ENCODE measurements at regions not wholly inside any gene's neighbourhood (a gene's known extent, or its start where the extent isn't known, plus 50 kb on each side); places are given as distances from the start of the nearest gene placed in this dataset.
"Not testable (repeated sequence)": the region's sequence is repeated elsewhere in the genome, so short reads cannot be mapped to it uniquely, and the experiment has no call there.

GRCh38 chr2:236369661-236370062 lies 105.5 kb upstream of the ASB18 start:
- TF ChIP-seq CTCF (IDR thresholded peaks at IDR 0.05; ENCODE audit: partially characterized antibody, unreplicated experiment), result no peak
- no peak for DNase-seq
- Mint-ChIP-seq H3K4me3 (ENCODE audit: unreplicated experiment) (no peak overlapping the region), H3K4me1 (ENCODE audit: low read depth, unreplicated experiment) (no peaks in the 10 kb centered on the region), H3K36me3 (ENCODE audit: unreplicated experiment) (no peaks in the 10 kb centered on the region), H3K9me3 (ENCODE audit: unreplicated experiment) (peaks cover 4% of the 10 kb centered on the region), H3K27ac (ENCODE audit: unreplicated experiment) (no peak overlapping the region), H3K27me3 (ENCODE audit: unreplicated experiment) (no peaks in the 10 kb centered on the region)

DNA sequence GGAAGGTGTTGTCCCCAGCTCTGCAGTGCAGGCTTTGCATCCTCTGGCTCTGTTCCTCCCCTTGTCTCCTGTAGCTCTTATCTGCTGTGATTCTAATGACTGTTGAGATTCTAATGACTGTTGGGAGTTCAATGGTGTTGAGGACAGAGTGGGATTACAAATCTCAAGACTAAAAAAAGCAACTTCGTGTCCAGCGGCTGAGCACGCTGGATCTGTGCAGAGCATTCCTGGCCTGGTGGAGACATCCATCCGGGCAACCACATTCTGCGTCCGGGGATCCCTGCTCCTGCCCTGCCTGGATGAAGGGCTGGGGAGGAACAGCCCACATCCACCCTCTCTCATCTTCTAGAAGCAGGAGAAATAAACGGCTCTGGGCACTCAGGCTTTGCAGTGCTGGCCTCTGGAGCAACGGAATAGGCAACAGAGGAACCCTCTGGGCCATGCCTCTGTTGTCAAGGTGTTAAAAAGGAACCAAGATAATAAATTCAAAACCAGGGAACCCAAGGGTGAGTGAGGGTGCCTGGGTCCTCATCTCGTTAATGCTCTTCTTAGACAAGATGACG lies 106.7 kb upstream of the ASB18 start:
- H3K4me3 Mint-ChIP-seq (ENCODE audit: unreplicated experiment), result no peak overlapping the region
- no peak overlapping the region for H3K27ac Mint-ChIP-seq (ENCODE audit: unreplicated experiment)
- no peaks in the 10 kb centered on the region for H3K36me3 Mint-ChIP-seq (ENCODE audit: unreplicated experiment)
- H3K27me3 Mint-ChIP-seq (ENCODE audit: unreplicated experiment), result no peaks in the 10 kb centered on the region
- no peak for DNase-seq
- H3K9me3 Mint-ChIP-seq (ENCODE audit: unreplicated experiment), result peaks cover 4% of the 10 kb centered on the region
- H3K4me1 Mint-ChIP-seq (ENCODE audit: low read depth, unreplicated experiment), result no peaks in the 10 kb centered on the region
- TF ChIP-seq CTCF (IDR thresholded peaks at IDR 0.05; ENCODE audit: partially characterized antibody, unreplicated experiment), result no peak

- Mint-ChIP-seq H3K27ac (ENCODE audit: unreplicated experiment) (no peak overlapping the region), H3K4me1 (ENCODE audit: low read depth, unreplicated experiment) (no peaks in the 10 kb centered on the region), H3K36me3 (ENCODE audit: unreplicated experiment) (no peaks in the 10 kb centered on the region), H3K4me3 (ENCODE audit: unreplicated experiment) (no peak overlapping the region), H3K9me3 (ENCODE audit: unreplicated experiment) (no peaks in the 10 kb centered on the region), H3K27me3 (ENCODE audit: unreplicated experiment) (no peaks in the 10 kb centered on the region)
- no peak for TF ChIP-seq CTCF (IDR thresholded peaks at IDR 0.05; ENCODE audit: partially characterized antibody, unreplicated experiment)
- DNase-seq, result no peak
Observed at GRCh38 chr2:236375973-236376476, 111.8 kb upstream of the ASB18 start.

DNA sequence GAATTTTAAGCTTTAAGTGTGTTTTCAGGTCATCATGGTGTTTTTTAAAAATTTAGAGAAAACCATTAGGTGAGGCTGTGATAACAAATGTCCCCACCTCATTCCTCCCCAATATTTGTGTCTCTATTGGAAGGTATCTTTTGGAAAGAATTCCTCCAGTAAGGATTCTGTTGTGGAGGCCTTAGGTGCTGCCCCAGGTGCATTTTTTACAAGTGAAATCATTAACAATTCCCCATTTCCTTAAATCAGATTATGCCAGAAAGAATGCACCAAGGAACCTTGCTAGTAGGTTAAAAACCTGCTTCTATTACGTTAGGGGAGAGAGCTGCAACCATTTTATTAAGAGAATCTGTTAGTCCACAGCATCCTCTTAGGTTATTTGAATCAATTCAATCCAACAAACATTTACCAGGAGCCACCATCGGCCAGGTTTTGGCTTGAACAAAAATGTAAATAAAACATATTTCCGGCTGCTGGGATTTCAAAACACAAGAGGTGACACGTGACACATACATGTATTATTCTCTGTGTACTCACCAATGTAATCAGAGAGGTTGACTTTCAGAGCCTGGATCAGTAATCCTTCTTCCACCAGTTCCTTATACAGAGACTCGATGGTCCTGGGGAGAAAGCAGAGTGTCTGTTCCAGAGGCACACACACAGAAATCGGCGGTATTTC lies 112.5 kb upstream of the ASB18 start:
- Mint-ChIP-seq H3K4me1 (ENCODE audit: low read depth, unreplicated experiment) (no peaks in the 10 kb centered on the region), H3K36me3 (ENCODE audit: unreplicated experiment) (no peaks in the 10 kb centered on the region), H3K27me3 (ENCODE audit: unreplicated experiment) (no peaks in the 10 kb centered on the region), H3K9me3 (ENCODE audit: unreplicated experiment) (no peaks in the 10 kb centered on the region), H3K4me3 (ENCODE audit: unreplicated experiment) (no peak overlapping the region), H3K27ac (ENCODE audit: unreplicated experiment) (no peak overlapping the region)
- TF ChIP-seq CTCF (IDR thresholded peaks at IDR 0.05; ENCODE audit: partially characterized antibody, unreplicated experiment), result no peak
- no peak for DNase-seq

- Mint-ChIP-seq H3K4me3 (ENCODE audit: unreplicated experiment) (no peak overlapping the region), H3K27ac (ENCODE audit: unreplicated experiment) (no peak overlapping the region), H3K4me1 (ENCODE audit: low read depth, unreplicated experiment) (no peaks in the 10 kb centered on the region), H3K9me3 (ENCODE audit: unreplicated experiment) (no peaks in the 10 kb centered on the region), H3K36me3 (ENCODE audit: unreplicated experiment) (no peaks in the 10 kb centered on the region), H3K27me3 (ENCODE audit: unreplicated experiment) (no peaks in the 10 kb centered on the region)
- no peak for DNase-seq
- TF ChIP-seq CTCF (IDR thresholded peaks at IDR 0.05; ENCODE audit: partially characterized antibody, unreplicated experiment), result no peak
Observed at GRCh38 chr2:236380051-236380612, 115.9 kb upstream of the ASB18 start.

- H3K4me1 Mint-ChIP-seq (ENCODE audit: low read depth, unreplicated experiment); H3K27ac Mint-ChIP-seq (ENCODE audit: unreplicated experiment); H3K36me3 Mint-ChIP-seq (ENCODE audit: unreplicated experiment); H3K9me3 Mint-ChIP-seq (ENCODE audit: unreplicated experiment); H3K27me3 Mint-ChIP-seq (ENCODE audit: unreplicated experiment); DNase-seq; H3K4me3 Mint-ChIP-seq (ENCODE audit: unreplicated experiment): not testable (repeated sequence)
Observed at GRCh38 chr2:236381253-236381652, 117.0 kb upstream of the ASB18 start.

Data from glutamatergic neuron (in vitro differentiated cells).